ENCODE measurements at regions not wholly inside any gene's neighbourhood (a gene's known extent, or its start where the extent isn't known, plus 50 kb on each side); places are given as distances from the start of the nearest gene placed in this dataset.

DNA sequence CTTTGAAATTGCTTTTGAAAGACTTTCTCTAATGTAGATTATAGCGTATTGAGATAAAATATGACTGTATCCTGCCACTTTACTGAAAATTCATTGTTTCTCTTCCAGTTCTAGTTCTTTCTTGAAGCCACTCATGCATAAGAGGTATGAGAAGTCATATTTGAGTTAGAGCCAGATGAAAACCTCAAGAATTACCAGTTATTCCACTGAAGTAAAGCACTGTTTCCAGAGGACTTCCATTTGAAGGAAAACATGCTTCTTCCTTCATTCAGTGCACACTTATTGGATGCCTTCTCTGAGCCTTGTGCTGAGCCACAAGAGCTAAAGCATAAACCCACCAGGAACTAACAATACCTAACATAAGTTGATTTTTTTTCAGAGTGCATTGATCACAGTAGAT is 513.4 kb downstream of the ZNF385D start:
- TF ChIP-seq POLR2A (IDR thresholded peaks at IDR 0.05) (no peak), POLR2AphosphoS5 (IDR thresholded peaks at IDR 0.05) (no peak)
- TF ChIP-seq, protein P1, sequence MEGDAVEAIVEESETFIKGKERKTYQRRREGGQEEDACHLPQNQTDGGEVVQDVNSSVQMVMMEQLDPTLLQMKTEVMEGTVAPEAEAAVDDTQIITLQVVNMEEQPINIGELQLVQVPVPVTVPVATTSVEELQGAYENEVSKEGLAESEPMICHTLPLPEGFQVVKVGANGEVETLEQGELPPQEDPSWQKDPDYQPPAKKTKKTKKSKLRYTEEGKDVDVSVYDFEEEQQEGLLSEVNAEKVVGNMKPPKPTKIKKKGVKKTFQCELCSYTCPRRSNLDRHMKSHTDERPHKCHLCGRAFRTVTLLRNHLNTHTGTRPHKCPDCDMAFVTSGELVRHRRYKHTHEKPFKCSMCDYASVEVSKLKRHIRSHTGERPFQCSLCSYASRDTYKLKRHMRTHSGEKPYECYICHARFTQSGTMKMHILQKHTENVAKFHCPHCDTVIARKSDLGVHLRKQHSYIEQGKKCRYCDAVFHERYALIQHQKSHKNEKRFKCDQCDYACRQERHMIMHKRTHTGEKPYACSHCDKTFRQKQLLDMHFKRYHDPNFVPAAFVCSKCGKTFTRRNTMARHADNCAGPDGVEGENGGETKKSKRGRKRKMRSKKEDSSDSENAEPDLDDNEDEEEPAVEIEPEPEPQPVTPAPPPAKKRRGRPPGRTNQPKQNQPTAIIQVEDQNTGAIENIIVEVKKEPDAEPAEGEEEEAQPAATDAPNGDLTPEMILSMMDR (IDR thresholded peaks at IDR 0.05), result no peak
